Endothelial cell of umbilical vein (primary cell): ENCODE measurements at regions not wholly inside any gene's neighbourhood (a gene's known extent, or its start where the extent isn't known, plus 50 kb on each side); places are given as distances from the start of the nearest gene placed in this dataset.

Experiments
- JUN ChIP-seq: IDR thresholded peaks from 2 replicates; pipeline ENCODE4 v1.6.1; 2011; ENCODE audit warnings: borderline replicate concordance, low read depth; ENCODE audit not compliant: insufficient read length, insufficient read depth
- POLR2AphosphoS5 ChIP-seq: IDR thresholded peaks from 2 replicates; pipeline ENCODE4 v1.6.1; 2012; ENCODE audit warnings: low read depth, mild to moderate bottlenecking, control low read depth, low read length, moderate library complexity; ENCODE audit not compliant: insufficient read depth
- TF ChIP-seq, protein P1 (sequence below), 2 donors: IDR thresholded peaks; 1 replicate in 1 of 2; 2 replicates in 1 of 2; pipeline ENCODE4 v1.5.1; 2011; ENCODE audit warnings: low read length in 2 of 2, mild to moderate bottlenecking in 2 of 2, moderate library complexity in 2 of 2, control low read depth in 1 of 2, inconsistent platforms in 1 of 2, low read depth in 1 of 2; ENCODE audit not compliant: insufficient read depth in 1 of 2; ENCODE audit errors: extremely low read depth in 1 of 2
- TF ChIP-seq, protein P2 (sequence below): IDR thresholded peaks from 2 replicates; pipeline ENCODE4 v1.6.1; 2011; ENCODE audit not compliant: insufficient read depth, insufficient read length

DNA sequence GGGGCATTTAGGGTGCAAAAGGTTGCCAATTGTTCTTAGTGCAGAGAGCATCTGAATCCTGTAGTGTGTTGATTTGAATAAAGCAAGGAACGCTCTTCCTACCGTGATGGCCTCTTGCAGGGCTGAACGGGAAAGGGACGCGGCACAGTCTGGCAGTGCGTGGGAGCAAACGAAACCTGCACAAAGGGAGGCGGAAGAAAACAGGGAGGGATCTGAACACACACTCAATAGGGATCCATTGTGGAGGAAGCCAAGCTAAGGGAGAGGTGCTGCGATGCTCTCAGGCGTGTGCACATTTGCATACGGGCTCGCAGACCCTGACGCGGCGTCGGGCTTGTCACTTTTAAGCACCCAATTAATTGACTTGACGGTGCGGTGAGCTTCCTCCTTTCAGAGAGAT is 414.0 kb upstream of the IRX1 start:
- TF ChIP-seq, protein P1, sequence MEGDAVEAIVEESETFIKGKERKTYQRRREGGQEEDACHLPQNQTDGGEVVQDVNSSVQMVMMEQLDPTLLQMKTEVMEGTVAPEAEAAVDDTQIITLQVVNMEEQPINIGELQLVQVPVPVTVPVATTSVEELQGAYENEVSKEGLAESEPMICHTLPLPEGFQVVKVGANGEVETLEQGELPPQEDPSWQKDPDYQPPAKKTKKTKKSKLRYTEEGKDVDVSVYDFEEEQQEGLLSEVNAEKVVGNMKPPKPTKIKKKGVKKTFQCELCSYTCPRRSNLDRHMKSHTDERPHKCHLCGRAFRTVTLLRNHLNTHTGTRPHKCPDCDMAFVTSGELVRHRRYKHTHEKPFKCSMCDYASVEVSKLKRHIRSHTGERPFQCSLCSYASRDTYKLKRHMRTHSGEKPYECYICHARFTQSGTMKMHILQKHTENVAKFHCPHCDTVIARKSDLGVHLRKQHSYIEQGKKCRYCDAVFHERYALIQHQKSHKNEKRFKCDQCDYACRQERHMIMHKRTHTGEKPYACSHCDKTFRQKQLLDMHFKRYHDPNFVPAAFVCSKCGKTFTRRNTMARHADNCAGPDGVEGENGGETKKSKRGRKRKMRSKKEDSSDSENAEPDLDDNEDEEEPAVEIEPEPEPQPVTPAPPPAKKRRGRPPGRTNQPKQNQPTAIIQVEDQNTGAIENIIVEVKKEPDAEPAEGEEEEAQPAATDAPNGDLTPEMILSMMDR (IDR thresholded peaks at IDR 0.05; ENCODE audit: extremely low read depth in 1 of 2, insufficient read depth in 1 of 2, low read depth in 1 of 2, low read length in 2 of 2): no peak
- no peak for TF ChIP-seq POLR2AphosphoS5
- no peak for TF ChIP-seq JUN
- TF ChIP-seq, protein P2, sequence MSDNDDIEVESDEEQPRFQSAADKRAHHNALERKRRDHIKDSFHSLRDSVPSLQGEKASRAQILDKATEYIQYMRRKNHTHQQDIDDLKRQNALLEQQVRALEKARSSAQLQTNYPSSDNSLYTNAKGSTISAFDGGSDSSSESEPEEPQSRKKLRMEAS: no peak
